ENCODE measurements at regions not wholly inside any gene's neighbourhood (a gene's known extent, or its start where the extent isn't known, plus 50 kb on each side); places are given as distances from the start of the nearest gene placed in this dataset.

- no peak for DNase-seq (ENCODE audit: low spot score)
Measured at GRCh38 chr4:142961866-142962265, 115.8 kb upstream of the INPP4B start.

DNA sequence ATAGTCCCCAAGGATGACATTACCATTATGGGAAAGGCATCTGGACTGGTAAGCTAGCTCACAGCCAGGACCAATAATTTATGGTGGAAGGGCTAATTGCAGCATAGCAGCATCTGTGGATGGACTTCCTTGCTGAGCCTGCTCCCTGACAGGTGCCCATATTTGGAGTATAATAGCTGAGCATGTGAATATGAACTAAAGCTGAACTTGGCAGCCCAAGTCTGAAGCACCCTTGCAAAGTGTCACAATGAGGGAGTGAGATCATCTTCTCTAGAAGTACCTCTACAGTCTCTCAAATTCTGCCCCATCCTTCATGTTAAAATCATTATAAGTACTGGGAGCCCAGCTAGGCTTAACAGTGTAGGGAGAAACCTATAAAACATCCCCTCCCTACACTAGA lies 128.2 kb upstream of the INPP4B start:
- DNase-seq (ENCODE audit: low spot score): no peak

- DNase-seq (ENCODE audit: low spot score): no peak
Measured at GRCh38 chr4:142975618-142976017, 129.5 kb upstream of the INPP4B start.

GRCh38 chr4:142976482-142976881 lies 130.4 kb upstream of the INPP4B start:
- DNase-seq (ENCODE audit: low spot score): no peak

GRCh38 chr4:142977182-142977581 lies 131.1 kb upstream of the INPP4B start:
- no peak for DNase-seq (ENCODE audit: low spot score)

DNA sequence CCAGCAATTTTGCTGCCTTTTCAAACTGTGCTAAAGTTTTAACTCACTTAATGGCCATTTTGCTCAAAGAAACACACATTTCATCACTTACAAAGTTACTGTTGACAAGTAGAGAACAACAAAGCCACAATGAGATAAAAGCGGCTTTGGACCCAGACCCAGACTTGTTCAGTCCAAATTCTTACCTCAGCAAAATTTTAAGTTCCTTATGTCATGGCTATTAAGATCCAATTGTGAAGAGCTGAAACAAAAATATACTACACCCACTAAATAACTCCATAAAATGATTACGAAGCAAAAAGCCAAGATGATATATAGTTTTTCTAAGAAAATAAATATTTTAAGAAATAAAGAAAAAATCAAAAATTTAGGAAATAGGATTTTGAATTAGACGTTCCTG lies 137.0 kb upstream of the INPP4B start:
- DNase-seq (ENCODE audit: low spot score): no peak

GRCh38 chr4:142983589-142983988 lies 137.5 kb upstream of the INPP4B start:
- DNase-seq (ENCODE audit: low spot score): no peak

DNA sequence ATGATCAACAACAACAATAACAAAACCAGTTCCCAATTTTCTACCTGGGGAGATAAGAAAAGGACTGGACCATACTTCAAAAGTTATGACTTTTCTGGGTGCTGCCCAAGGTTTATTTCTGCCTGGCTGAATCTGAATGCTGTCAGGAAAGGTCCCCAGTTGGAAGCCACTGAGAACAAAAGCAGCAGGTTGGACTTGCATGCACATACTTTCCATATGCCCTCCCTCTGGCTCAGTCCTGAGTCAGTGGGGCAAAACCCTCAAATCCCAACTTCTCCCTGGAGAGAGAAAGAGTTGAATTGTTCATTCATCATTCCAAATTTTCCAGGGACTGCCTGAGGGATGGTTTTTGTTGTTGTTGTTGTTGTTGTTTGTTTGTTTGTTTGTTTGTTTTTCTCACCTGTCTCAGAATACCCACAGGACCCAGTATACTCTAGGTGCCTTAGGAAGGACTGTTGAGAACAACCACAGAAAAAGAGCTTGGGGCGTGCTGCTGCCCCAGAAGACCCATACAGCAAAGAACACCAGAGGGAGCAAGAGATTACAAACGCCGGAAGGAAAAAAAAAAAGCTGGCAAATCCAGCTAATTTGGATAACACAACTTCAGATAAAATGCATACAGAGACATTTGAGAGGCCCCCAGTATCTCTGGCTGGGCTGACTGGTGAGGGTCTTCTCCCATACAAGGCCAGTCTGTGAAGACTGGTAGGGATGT lies 138.9 kb upstream of the INPP4B start:
- DNase-seq (ENCODE audit: low spot score): peak; percentile 46

DNA sequence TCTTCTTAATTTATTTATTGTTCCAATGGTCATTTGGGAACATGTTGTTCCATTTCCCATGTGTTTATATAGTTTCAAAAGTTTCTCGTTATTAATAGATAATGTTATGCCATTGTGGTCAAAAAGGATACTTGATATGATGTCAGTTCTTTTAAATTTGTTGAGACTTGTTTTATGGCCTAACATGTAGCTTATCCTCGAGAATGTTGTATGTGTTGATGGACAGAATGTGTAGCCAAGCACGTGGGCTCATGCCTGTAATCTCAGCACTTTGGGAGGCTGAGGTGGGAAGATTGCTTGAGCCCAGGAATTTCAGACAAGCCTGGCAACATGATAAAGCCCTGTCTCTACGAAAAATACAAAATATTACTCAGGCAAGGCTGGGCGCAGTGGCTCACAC lies 168.5 kb upstream of the USP38 start:
- no peak for DNase-seq (ENCODE audit: low spot score)

- DNase-seq (ENCODE audit: low spot score): no peak
Measured at GRCh38 chr4:143017210-143017609, 167.5 kb upstream of the USP38 start.

DNA sequence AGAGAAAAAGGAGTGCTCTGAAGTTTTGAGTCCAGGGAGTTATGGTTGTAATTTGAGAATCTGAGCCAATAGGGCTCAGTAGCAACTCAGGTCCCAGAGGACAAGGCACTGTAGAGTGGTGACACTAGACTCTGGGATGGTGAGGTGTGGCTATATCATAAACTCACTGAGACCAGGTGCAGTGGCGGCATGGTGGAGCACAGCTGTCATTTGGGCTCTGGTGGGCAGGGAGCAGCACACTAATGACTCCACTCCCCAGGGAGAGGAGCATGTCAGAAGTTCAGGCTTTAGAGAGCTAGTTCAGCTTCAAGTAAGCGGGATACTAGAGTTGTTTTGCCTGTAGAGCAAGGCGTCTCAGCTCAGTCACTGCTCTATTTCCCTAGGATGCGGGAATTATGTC lies 165.4 kb upstream of the USP38 start:
- no peak for DNase-seq (ENCODE audit: low spot score)

GRCh38 chr4:143021384-143021783 lies 163.3 kb upstream of the USP38 start:
- DNase-seq (ENCODE audit: low spot score): no peak

- DNase-seq (ENCODE audit: low spot score): no peak
Measured at GRCh38 chr4:143023239-143023918, 161.3 kb upstream of the USP38 start.

GRCh38 chr4:143025081-143025704 lies 159.5 kb upstream of the USP38 start:
- DNase-seq (ENCODE audit: low spot score): no peak

DNA sequence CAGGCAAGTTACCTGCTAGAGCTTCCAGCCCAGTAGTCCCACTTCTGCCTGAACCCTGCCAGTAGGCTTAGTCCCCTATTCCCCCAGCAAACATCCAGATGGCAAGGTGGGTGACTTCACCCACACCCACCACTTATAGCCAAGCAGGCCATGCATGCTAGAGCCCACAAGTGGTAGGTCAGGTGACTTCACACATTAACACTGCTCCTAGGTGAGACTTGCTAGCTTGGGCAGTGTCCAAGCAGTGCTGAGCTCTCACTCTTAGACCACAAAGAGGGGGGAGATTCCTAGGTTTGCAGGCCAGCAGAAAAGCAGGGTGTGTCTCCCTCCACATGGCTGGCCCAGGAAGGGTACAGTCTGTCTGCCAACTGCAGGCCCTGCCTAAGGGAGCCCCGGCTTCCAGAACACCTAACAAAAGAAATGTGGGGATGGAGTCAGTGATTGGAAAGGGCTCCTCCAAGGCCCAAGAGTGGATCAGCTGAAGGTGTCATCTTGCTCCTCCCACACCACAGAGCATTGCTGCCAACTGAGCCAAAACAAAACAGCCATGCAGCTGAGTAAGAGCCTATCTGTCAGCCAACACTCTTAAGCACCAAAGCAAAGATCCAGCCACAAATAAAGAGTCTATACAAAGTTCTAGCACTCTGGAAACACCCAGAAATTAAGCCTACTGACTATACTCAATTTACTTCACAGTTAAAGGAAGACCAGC lies 158.1 kb upstream of the USP38 start:
- no peak for DNase-seq (ENCODE audit: low spot score)

DNA sequence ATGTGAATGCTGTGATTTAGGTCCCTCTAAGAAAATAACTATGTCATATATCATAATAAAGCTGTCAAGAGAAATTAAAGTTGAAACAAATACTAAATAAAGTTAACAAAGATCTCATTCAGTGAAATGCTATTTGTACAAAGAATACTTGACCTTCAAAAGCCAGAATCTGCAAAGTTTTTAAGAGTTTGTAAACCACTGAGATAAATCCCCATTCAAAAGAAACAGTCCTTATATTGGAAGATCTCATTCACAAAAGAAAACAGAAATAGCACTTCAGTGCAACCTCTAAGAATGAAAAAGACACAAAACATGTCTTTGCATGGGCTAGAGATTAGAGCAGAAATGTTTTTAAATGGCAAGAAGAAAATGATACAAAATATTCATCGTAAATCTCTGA lies 149.1 kb upstream of the USP38 start:
- no peak for DNase-seq (ENCODE audit: low spot score)

DNA sequence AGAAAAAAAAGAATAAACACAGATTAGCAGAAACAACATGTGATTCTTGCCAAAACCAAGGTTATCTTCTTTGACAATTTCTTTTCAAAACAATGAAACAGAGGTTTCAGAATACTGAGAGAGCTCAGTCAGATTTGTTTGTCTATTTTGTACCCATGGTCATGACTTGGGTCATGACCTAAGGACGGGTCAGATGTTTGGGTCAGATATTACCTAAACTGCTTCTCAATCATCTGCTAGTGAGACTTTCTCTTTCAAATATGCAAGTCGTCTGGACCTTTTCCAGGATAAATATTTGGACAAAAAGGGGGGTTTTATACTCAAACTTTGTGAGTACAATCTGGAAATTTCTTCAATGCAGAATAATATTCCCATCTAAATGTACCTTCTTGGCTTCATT lies 148.3 kb upstream of the USP38 start:
- DNase-seq (ENCODE audit: low spot score): no peak

DNA sequence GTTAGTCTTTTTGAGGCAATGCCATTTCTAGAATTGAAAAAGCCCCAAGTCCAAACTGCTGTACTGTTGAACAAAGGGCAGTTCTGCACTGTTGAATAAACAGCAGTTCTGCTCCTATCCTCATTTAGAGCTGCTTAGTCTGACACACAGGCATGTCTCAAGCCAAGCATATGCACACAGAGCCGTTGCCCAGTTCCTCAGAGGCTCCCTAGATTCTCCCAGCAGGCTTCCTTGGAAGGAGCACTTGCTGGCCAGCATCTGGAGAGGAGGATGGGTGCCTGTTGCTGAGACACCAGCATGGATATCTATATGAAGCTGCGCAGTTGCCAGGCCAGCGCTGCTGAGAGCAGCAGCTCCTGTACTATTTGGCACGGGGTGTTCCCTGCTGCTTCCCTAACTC lies 138.3 kb upstream of the USP38 start:
- DNase-seq (ENCODE audit: low spot score): no peak

- no peak for DNase-seq (ENCODE audit: low spot score)
Measured at GRCh38 chr4:143046906-143047305, 137.8 kb upstream of the USP38 start.

- no peak for DNase-seq (ENCODE audit: low spot score)
Measured at GRCh38 chr4:143054971-143055370, 129.7 kb upstream of the USP38 start.

GRCh38 chr4:143055997-143056396 lies 128.7 kb upstream of the USP38 start:
- DNase-seq (ENCODE audit: low spot score): no peak

- DNase-seq (ENCODE audit: low spot score): no peak
Measured at GRCh38 chr4:143071351-143071750, 113.4 kb upstream of the USP38 start.

DNA sequence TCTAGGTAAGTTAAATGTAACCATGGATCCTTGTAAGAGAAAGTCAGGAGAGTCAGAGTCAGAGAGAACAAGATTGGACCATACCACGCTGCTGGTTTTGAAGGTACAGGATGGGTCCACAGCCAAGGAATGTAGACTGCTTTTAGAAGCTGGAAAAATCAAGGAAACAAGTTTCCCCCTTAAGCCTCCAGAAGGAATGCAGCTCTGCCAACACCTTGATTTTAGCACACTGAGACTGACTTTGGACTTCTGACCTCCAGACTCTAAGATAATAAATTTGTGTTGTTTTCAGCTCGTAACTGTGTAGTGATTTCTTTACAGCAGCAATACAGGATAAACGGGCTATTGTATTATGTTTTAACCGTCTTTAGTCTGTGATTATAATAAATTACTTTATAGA lies 108.0 kb upstream of the USP38 start:
- DNase-seq (ENCODE audit: low spot score): peak; percentile 38

All from LoVo (cell line).